RPMI8226 (cell line): ENCODE measurements at regions not wholly inside any gene's neighbourhood (a gene's known extent, or its start where the extent isn't known, plus 50 kb on each side); places are given as distances from the start of the nearest gene placed in this dataset.
A peak's percentile ranks its signal among the peaks of the same experiment; 100 is the strongest.
"Not testable (repeated sequence)": the region's sequence is repeated elsewhere in the genome, so short reads cannot be mapped to it uniquely, and the experiment has no call there.

Experiments
- DNase-seq: peaks from one replicate; pipeline ENCODE4 v3.0.0-alpha.2; 2015

DNA sequence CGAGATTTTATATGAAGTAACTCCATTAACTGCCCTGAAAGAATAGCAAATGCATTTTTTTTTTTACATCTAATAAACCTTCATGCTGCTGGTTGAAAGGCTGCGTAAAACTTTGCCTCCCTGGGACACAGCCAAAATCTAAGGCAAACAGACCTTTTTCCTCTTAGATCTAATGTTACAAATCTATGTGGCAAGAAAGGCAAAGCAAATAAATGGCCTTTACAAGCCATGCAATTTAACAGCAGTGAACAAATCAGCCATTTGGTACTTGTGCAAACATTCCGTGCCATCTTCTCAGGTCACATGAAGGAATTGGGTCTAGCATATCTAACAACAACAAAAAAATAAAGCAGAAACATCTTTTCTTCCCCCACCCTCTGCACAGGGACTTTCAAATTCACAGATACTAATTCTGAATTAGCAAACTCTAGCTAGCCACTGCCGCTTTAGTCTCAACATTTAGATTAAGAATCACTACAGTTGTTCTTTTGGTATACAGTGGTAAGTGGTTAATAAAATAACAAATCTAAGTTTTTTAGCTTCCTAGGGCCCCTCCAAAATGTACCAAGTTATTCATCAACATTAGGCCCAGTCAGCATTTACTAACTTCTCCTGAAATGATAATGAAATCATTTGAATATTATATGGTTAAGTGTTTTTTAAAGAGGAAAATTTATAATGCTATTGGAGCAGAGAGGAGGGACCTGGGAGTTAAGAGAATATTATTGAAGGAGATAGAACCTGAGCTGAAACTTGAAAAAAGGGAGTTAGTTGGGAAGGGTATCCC, 593.8 kb downstream of the SMARCA1 start:
- DNase-seq = no peak

GRCh38 chrX:128928636-128929035, 594.7 kb downstream of the SMARCA1 start:
- DNase-seq = no peak

DNA sequence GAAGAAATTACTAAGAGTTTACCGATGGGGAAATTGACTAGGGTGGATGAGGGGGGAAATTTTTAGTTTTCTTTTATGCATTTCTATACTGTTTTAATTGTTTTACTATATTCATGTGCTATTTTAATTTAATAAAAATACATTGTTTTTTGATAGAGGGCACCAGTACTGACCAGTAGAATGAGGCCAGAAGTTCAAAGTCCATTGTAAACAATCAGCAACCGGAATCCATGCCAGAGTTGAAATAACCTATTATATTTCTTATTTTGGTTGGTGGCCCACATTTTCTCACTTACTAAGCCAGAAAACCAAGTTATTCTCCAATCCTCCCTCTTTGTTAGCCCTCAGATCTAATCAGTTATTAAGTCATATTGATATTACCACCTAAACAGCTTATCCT, 595.9 kb downstream of the SMARCA1 start:
- no peak for DNase-seq

DNA sequence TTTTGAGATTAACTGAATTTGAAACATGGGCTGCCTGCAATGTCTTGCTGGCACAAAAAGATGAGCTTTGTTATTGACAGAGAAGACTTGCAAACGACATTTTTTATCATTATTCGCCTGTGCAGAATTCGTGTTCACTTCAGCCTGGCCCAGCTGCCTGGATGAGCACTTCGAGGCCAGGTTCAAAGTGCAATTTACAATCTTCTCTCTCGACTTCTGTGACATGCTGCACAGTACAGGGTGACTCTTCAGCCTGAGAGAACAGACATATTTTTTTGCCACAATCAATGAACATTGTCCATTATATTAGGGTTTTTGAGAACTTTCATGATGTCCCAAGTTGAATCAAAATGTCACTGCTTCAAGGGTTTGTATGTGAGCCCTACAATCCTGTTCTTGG, 616.5 kb downstream of the SMARCA1 start:
- no peak for DNase-seq

- DNase-seq = no peak
Observed at GRCh38 chrX:128901018-128901417, 622.3 kb downstream of the SMARCA1 start.

DNA sequence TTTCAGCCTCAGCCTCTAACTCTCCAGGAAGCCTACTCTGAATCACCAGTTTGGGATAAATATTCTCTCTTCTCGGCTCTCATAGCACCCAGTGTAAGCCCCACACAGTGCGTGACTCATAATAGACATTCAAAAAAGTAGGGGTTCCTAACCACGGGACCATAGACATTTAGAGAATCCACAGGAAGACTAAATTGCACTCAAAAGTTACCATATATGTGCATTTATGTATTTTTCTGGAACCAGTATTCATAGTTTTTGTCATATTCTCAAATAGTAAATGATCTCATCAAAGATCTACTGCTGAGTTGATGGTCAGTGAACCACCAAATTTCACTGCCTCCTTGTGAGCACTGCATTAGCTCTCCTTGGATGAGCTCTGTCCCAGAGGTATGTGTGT, 625.7 kb downstream of the SMARCA1 start:
- no peak for DNase-seq

GRCh38 chrX:128891554-128891953, 631.7 kb downstream of the SMARCA1 start:
- no peak for DNase-seq

- DNase-seq = no peak
Observed at GRCh38 chrX:128884430-128884829, 638.9 kb downstream of the SMARCA1 start.

DNA sequence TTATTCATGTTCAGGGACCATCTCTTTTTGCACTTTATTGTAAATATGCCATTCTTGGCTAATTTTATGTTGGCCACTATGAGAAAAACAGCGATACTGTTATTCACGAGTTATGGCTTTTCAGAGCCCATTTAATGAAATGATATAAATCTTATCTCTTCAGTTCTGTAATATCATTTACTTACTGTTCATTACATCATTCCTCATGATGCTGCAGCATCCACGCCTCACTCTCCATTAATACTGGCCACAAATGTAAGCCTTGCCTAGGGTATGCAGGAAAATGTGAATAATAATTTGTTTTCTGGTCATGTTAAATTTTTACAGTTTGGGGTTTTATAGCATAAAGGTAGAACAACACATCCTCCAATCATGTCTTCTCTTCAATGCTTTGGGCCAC, 639.6 kb downstream of the SMARCA1 start:
- no peak for DNase-seq

GRCh38 chrX:128870361-128870760, 652.9 kb downstream of the SMARCA1 start:
- no peak for DNase-seq

GRCh38 chrX:128862557-128862956, 660.7 kb downstream of the SMARCA1 start:
- no peak for DNase-seq

GRCh38 chrX:128848374-128848773, 674.9 kb downstream of the SMARCA1 start:
- no peak for DNase-seq

GRCh38 chrX:128846385-128846784, 676.9 kb downstream of the SMARCA1 start:
- no peak for DNase-seq

- DNase-seq = no peak
Observed at GRCh38 chrX:128818690-128819089, 704.6 kb downstream of the SMARCA1 start.

- peak; percentile 5 for DNase-seq
Observed at GRCh38 chrX:128816919-128817318, 706.4 kb downstream of the SMARCA1 start.

DNA sequence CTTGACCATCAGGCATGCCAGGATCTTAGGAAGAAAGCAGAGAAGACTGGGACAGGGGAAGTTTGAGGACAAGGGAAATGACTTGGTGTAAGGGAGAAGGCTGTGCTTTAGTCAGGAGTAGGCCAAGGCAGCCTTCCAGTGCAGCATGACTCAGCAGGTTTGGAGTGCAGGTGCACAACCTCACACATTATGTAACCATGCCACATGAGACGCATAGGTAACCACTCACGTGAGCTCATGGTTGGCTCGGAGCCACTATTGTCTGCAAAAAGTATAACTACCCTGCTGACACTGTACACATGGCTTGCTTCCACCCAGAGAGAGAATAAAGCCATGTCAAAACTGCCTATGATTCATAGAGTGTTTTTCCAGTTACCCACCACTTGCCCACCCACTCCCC, 715.9 kb downstream of the SMARCA1 start:
- peak; percentile 34 for DNase-seq

- DNase-seq = no peak
Observed at GRCh38 chrX:128805236-128805635, 718.1 kb downstream of the SMARCA1 start.

DNA sequence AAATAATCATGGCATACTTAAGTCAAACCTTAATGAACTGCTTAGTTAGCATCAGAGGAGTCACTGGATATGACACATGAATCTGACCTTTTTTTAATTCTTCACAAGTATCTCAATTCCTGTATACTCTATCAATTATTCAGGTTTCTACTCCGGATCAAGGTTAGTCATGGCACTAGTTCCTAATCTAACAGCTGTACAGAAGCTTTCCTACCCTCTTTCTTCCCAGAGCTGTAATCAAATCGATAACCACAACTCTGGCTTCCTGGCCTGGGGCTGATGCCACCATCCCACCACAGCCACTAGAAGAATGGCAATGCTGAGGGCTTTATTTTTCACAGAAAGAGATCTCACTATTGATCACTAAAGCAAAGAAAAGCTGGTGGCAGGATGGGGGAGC, 718.5 kb downstream of the SMARCA1 start:
- DNase-seq = no peak

DNA sequence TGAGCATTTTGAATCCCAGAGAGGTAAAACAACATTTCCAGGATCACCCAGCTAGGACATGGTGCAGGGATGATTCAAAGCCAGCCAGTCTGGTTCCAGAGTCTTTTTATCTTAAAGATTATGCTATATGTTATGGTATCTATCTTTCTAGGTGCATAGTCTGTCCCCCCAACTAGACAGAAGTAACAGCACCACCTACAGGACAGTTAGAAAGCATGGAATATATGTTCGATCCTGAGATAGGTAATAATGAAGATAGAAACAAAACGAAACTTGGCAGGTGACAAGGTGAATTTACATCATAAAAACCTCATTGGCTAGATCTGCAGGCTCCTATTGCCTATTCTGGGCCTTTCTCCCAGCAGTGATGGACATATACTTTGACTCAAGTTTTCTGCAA, 723.2 kb downstream of the SMARCA1 start:
- no peak for DNase-seq

GRCh38 chrX:128783139-128783538, 730.9 kb upstream of the ACTRT1 start:
- DNase-seq = not testable (repeated sequence)

DNA sequence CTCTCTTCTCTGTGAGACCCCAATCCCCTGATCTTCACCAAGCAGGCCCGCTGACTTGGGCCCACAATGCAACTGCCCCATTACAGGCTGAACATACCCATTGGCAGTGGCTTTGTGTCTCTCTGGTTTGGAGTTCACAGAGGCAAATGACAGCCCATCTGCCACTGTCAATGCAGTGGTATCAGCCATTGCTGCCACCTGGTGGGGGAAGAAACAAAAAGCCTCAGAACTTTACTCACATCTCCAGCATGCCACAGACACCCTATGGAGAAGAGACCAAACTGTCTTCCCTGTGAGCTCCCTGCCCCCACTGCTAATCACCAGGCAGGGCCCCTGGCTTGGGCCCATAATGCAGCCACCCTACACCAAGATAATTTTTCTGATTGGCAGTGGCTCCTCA, 729.3 kb upstream of the ACTRT1 start:
- peak; percentile 53 for DNase-seq

- no peak for DNase-seq
Observed at GRCh38 chrX:128780934-128781333, 728.7 kb upstream of the ACTRT1 start.

DNA sequence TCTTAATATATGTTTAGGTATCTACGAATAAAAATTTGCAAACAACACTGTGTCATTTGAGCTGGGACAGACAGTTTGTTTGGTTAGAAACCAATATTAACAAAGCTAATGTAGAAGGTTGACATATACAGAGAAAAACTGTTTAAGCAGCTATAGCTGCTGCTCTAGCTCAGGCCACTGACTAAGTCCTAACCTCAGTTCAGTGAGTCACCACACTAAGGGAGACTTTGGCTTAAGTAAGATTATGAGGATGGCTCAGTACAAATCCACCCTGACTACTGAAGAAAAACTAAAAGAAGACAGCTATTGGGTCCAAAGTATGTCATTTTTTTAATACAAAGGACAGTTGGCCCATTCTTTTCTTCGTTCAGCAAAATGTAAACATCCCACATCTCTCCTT, 717.3 kb upstream of the ACTRT1 start:
- DNase-seq = no peak

DNA sequence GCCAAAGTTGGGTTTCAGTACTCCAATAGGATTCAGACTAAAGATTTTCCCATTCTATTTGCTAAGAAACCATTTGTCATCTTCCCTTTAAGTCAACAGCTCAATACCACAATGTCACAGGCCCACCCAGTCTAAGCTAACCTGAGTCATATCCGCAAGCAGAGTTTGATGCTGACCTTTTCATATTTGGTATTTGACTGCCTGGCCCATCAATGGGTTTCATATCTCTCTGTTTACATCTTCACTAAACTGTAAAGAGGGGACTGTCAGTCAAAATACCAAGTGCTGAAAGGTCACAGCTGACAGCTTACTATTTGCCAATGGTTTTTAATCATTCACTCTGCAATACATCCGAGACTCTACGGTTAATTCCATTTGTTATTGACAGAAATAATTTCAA, 707.5 kb upstream of the ACTRT1 start:
- DNase-seq = no peak

GRCh38 chrX:128759177-128759576, 707.0 kb upstream of the ACTRT1 start:
- no peak for DNase-seq
